ENCODE measurements at regions not wholly inside any gene's neighbourhood (a gene's known extent, or its start where the extent isn't known, plus 50 kb on each side); places are given as distances from the start of the nearest gene placed in this dataset.
A peak's percentile ranks its signal among the peaks of the same experiment; 100 is the strongest.

DNA sequence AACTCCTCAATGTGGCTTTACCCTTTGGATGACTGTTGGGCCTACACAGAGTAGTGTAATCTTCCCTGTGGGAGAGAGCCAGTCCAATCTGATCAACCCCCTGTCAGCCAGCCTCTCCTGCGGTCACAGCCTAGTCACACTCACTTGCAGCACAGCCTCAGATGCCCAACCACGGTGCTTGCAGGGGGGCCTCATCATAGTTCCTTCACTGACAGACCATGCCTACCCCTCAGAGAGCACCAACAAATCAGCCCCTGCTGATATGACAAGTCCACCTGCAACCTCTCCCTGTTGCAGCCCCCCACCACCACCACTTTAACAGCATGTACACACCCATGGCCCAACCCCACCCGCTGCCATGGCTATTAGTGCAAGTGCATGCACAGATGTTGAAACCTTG is 146.8 kb downstream of the HMGN5 start:
- Mint-ChIP-seq H3K4me1 (ENCODE audit: low read depth) (no peaks in the 10 kb centered on the region), H3K9me3 (ENCODE audit: low read depth) (peaks cover 21% of the 10 kb centered on the region), H3K27ac (ENCODE audit: unreplicated experiment) (no peak overlapping the region), H3K27me3 (ENCODE audit: low read depth) (no peaks in the 10 kb centered on the region), H3K36me3 (ENCODE audit: low read depth) (no peaks in the 10 kb centered on the region), H3K4me3 (ENCODE audit: unreplicated experiment) (no peak overlapping the region)
- TF ChIP-seq, protein P1, sequence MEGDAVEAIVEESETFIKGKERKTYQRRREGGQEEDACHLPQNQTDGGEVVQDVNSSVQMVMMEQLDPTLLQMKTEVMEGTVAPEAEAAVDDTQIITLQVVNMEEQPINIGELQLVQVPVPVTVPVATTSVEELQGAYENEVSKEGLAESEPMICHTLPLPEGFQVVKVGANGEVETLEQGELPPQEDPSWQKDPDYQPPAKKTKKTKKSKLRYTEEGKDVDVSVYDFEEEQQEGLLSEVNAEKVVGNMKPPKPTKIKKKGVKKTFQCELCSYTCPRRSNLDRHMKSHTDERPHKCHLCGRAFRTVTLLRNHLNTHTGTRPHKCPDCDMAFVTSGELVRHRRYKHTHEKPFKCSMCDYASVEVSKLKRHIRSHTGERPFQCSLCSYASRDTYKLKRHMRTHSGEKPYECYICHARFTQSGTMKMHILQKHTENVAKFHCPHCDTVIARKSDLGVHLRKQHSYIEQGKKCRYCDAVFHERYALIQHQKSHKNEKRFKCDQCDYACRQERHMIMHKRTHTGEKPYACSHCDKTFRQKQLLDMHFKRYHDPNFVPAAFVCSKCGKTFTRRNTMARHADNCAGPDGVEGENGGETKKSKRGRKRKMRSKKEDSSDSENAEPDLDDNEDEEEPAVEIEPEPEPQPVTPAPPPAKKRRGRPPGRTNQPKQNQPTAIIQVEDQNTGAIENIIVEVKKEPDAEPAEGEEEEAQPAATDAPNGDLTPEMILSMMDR (IDR thresholded peaks at IDR 0.05): no peak
- no peak for DNase-seq (ENCODE audit: low spot score)

DNA sequence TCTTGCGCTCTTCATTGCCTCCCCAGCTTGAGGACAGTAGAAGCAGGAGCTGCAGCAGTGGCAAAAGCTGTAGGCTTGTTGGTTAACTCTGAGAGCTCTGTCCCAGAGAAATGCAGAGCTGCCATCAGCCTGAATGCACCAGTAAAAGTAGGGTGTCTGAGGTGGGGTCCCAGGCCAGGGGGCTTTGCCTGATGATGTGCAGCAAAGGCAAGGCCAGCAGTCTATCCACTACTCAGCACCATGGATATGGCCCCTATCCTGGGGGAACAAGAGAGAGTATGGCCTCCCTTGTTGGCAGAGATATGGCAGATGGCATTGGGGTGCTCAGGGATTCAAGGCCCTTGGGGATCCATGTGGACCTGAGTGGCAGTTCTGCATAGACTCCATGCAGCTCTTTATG is 180.2 kb downstream of the HMGN5 start:
- H3K36me3 Mint-ChIP-seq (ENCODE audit: low read depth): no peaks in the 10 kb centered on the region
- H3K27me3 Mint-ChIP-seq (ENCODE audit: low read depth): no peaks in the 10 kb centered on the region
- TF ChIP-seq, protein P1 (IDR thresholded peaks at IDR 0.05): no peak
- no peak overlapping the region for H3K27ac Mint-ChIP-seq (ENCODE audit: unreplicated experiment)
- H3K4me3 Mint-ChIP-seq (ENCODE audit: unreplicated experiment): no peak overlapping the region
- DNase-seq (ENCODE audit: low spot score): peak; percentile 62
- H3K4me1 Mint-ChIP-seq (ENCODE audit: low read depth): no peaks in the 10 kb centered on the region
- peaks cover 35% of the 10 kb centered on the region for H3K9me3 Mint-ChIP-seq (ENCODE audit: low read depth)

DNA sequence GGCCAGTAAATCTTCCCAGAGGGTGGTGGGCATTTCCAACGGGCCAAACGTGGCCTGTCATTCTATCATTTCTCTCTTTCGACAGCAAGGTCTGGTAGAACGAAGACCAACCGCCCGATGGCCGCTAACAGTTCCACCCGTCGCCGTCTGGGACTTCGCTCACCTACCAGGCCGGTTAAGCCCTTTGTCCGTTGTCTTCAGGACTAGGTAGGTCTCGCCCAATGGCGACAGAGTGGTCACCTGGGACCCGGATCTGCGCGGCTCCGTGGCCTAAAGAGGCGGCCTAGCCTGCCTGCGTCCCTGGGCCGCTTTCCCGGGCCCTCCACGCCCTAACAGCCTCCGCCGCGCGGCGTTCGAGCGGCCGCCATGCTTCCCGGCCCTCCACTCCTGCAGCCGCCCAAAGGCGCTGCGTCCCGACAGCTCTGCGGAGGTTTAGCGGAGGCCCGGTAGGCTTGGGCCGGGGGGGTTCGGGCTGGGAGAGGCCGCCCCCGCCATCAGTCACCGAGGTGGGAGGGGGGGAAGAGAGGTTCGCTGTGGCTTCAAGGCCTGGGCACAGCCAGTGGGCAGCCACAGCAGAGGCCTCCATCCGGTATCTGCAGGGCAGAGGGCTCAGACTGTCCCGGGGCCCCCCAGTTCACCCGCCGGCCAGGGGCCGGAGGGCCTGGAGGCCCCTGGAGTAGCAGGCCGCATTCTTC is 194.0 kb upstream of the BRWD3 start:
- H3K36me3 Mint-ChIP-seq (ENCODE audit: low read depth): no peaks in the 10 kb centered on the region

GRCh38 chrX:80984118-80984517 is 174.4 kb upstream of the BRWD3 start:
- H3K36me3 Mint-ChIP-seq (ENCODE audit: low read depth): peaks cover 2% of the 10 kb centered on the region
- H3K9me3 Mint-ChIP-seq (ENCODE audit: low read depth): peaks cover 40% of the 10 kb centered on the region
- TF ChIP-seq, protein P1 (IDR thresholded peaks at IDR 0.05): no peak
- H3K27me3 Mint-ChIP-seq (ENCODE audit: low read depth): no peaks in the 10 kb centered on the region
- H3K27ac Mint-ChIP-seq (ENCODE audit: unreplicated experiment): no peak overlapping the region
- DNase-seq (ENCODE audit: low spot score): no peak
- no peaks in the 10 kb centered on the region for H3K4me1 Mint-ChIP-seq (ENCODE audit: low read depth)
- H3K4me3 Mint-ChIP-seq (ENCODE audit: unreplicated experiment): no peak overlapping the region

More for the DNA sequence above, 194.0 kb upstream of the BRWD3 start:
- peak; percentile 72 for DNase-seq (ENCODE audit: low spot score)
- TF ChIP-seq, protein P1 (IDR thresholded peaks at IDR 0.05): no peak
- no peaks in the 10 kb centered on the region for H3K4me1 Mint-ChIP-seq (ENCODE audit: low read depth)
- peaks cover 34% of the 10 kb centered on the region for H3K9me3 Mint-ChIP-seq (ENCODE audit: low read depth)
- no peak overlapping the region for H3K4me3 Mint-ChIP-seq (ENCODE audit: unreplicated experiment)
- no peaks in the 10 kb centered on the region for H3K27me3 Mint-ChIP-seq (ENCODE audit: low read depth)
- H3K27ac Mint-ChIP-seq (ENCODE audit: unreplicated experiment): no peak overlapping the region

Data from chondrocyte (in vitro differentiated cells).